ENCODE measurements at regions not wholly inside any gene's neighbourhood (a gene's known extent, or its start where the extent isn't known, plus 50 kb on each side); places are given as distances from the start of the nearest gene placed in this dataset.

- peaks cover 0 to 23% (median 17%) of the 10 kb centered on the region in 3 donors for H3K27me3 ChIP-seq
- H3K9me3 ChIP-seq, result no peaks in the 10 kb centered on the region
- no peak overlapping the region for H3K27ac ChIP-seq
- no peaks in the 10 kb centered on the region for H3K36me3 ChIP-seq
- no peak overlapping the region for H3K4me3 ChIP-seq
- WGBS, 5 donors, result 90 to 96% (median 95%) methylated on average over 7 of the region's 7 CpGs
- TF ChIP-seq EP300 (IDR thresholded peaks at IDR 0.05), result no peak
- no peak for TF ChIP-seq POLR2A (IDR thresholded peaks at IDR 0.05)
- no peak for TF ChIP-seq POLR2AphosphoS5 (IDR thresholded peaks at IDR 0.05)
- TF ChIP-seq CTCF (IDR thresholded peaks at IDR 0.05), result no peak
- peaks cover 0 to 16% (median 9%) of the 10 kb centered on the region in 4 donors for H3K4me1 ChIP-seq
- intact Hi-C loops (cut with DNase I; ENCODE audit: low total_unique reads), result no loop called here
- no peak for DNase-seq
Observed at GRCh38 chr9:93865245-93865644, 89.9 kb downstream of the BARX1 start.

- WGBS, 5 donors, result 85 to 96% (median 94%) methylated on average over 9 of the region's 9 CpGs
- intact Hi-C loops (cut with DNase I; ENCODE audit: low total_unique reads), result no loop called here
Observed at GRCh38 chr9:93864840-93865239, 90.3 kb downstream of the BARX1 start.

GRCh38 chr9:93864032-93864431 lies 91.1 kb downstream of the BARX1 start:
- peak in 1 of 3 donors; percentile 65 for TF ChIP-seq POLR2AphosphoS5 (IDR thresholded peaks at IDR 0.05)
- no peak for TF ChIP-seq POLR2A (IDR thresholded peaks at IDR 0.05)
- Histone ChIP-seq H3K36me3 (no peaks in the 10 kb centered on the region), H3K9me3 (no peaks in the 10 kb centered on the region), H3K4me1 (peaks cover 0 to 16% (median 9%) of the 10 kb centered on the region in 4 donors), H3K27ac (peak overlapping the region in 2 of 5 donors; percentile 50 to 57), H3K4me3 (no peak overlapping the region), H3K27me3 (peaks cover 0 to 35% (median 27%) of the 10 kb centered on the region in 3 donors)
- intact Hi-C loops (cut with DNase I; ENCODE audit: low total_unique reads), result no loop called here
- peak in 1 of 2 donors; percentile 66 for DNase-seq
- WGBS, 5 donors, result 15 to 26% (median 21%) methylated on average over 11 to 12 of the region's 12 CpGs

More at GRCh38 chr9:93864840-93865239, 90.3 kb downstream of the BARX1 start:
- Histone ChIP-seq H3K4me1 (peaks cover 0 to 16% (median 9%) of the 10 kb centered on the region in 4 donors), H3K27me3 (peaks cover 0 to 27% (median 19%) of the 10 kb centered on the region in 3 donors), H3K27ac (peak overlapping the region in 1 of 5 donors; percentile 35), H3K4me3 (no peak overlapping the region), H3K36me3 (no peaks in the 10 kb centered on the region), H3K9me3 (no peaks in the 10 kb centered on the region)
- no peak for DNase-seq
- no peak for TF ChIP-seq EP300 (IDR thresholded peaks at IDR 0.05)
- TF ChIP-seq POLR2A (IDR thresholded peaks at IDR 0.05), result no peak
- TF ChIP-seq CTCF (IDR thresholded peaks at IDR 0.05), result no peak
- TF ChIP-seq POLR2AphosphoS5 (IDR thresholded peaks at IDR 0.05), result no peak

GRCh38 chr9:93862877-93863545 lies 92.1 kb downstream of the BARX1 start:
- Histone ChIP-seq H3K9me3 (no peaks in the 10 kb centered on the region), H3K27me3 (peaks cover 0 to 46% (median 28%) of the 10 kb centered on the region in 3 donors), H3K27ac (peak overlapping the region in 1 of 5 donors; percentile 57), H3K36me3 (no peaks in the 10 kb centered on the region), H3K4me3 (no peak overlapping the region), H3K4me1 (peaks cover 0 to 16% (median 9%) of the 10 kb centered on the region in 4 donors)
- 77 to 94% (median 93%) methylated on average over 6 to 7 of the region's 7 CpGs for WGBS, 5 donors
- TF ChIP-seq EP300 (IDR thresholded peaks at IDR 0.05), result no peak
- no peak for TF ChIP-seq POLR2AphosphoS5 (IDR thresholded peaks at IDR 0.05)
- TF ChIP-seq CTCF (IDR thresholded peaks at IDR 0.05), result no peak
- TF ChIP-seq POLR2A (IDR thresholded peaks at IDR 0.05), result no peak
- intact Hi-C loops (cut with DNase I; ENCODE audit: low total_unique reads), result no loop called here
- no peak for DNase-seq

Measured in stomach (tissue), 8 donors.